ENCODE measurements at regions not wholly inside any gene's neighbourhood (a gene's known extent, or its start where the extent isn't known, plus 50 kb on each side); places are given as distances from the start of the nearest gene placed in this dataset.

GRCh38 chr12:13841358-13841757, 140.0 kb downstream of the GRIN2B start:
- no peak for DNase-seq (ENCODE audit: low spot score)

DNA sequence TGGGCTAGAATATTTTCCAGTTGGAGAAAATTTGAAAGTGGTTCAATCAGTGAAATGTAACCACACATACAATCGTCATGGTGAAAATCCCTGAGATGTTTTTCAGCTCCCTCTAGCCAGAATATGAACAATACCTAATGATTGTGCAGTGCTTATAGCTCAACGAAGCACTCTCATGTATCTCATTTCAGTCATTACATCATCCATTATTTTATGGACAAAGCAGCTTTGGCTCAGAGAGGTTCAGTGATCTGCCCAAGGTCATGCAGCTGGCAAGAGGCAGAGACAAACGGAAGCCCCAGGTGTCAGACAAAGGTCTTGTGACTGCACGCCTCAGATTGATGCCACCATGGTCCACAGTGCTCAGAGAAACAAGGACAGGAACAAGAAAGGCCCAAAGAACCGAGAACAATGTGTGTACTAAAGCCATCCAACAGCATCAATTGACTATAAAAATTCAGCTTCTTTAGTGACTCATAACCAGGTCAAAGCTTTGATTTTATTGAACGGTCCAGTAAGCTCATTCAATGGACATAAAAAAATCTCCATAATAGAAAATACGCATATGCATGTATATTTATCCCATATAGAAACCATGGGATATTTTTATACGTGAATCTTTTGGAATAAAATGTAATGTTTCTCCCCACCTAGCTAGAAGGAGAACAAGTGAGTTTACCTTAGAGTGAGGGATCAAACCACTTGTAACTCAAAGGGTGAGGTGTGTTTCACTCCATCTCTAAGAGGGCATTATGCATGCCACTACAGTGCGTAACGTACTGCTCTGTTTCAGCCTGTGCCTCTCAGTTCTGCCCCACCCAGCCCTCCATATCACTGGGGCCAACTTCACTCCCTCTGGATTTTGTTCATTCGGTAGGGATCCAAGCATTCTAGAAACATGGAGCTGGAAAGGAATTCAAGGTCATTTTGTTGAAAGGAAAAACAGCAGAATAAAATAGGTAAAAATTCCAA, 141.8 kb downstream of the GRIN2B start:
- DNase-seq (ENCODE audit: low spot score), result no peak

- no peak for DNase-seq (ENCODE audit: low spot score)
These were observed 145.3 kb downstream of the GRIN2B start for GRCh38 chr12:13836099-13836498.

GRCh38 chr12:13835652-13836051, 145.8 kb downstream of the GRIN2B start:
- DNase-seq (ENCODE audit: low spot score), result no peak

DNA sequence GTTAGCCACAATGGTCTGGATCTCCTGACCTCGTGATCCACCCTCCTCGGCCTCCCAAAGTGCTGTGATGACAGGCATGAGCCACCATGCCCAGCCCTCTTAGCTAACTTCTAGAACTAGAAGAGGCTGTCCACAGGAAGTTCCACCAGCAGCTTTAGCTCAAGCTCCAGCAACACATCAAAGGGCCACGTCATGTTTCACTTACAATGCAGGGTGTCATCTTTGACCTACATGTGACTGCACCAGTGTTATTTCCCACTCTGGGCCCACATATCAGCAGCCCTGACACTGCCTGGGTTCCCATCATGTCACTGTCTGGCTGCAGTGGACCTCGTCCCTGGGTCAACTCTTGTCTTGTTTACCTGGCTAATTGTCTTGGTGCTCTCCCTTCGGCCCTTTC, 147.2 kb downstream of the GRIN2B start:
- DNase-seq (ENCODE audit: low spot score), result no peak

- no peak for DNase-seq (ENCODE audit: low spot score)
These were observed 164.3 kb downstream of the GRIN2B start for GRCh38 chr12:13817131-13817530.

DNA sequence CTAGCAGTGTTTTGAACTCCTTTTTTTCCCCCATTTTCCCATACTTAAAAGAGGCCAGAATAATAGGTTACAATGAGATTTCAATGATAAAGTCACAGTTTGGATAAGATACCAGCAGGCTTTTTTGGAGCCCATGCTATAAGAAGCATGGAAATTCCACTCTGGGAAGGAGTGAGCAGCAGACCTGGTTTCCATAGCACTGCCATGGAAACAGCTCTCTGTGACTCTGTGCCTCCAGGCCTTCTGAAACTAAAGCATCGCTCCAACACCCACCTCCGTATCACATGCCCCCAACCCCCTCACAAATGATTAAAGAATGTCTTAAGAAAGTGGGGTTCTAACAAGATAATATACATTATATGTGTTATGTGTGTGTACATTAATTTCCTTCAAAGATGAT, 165.0 kb downstream of the GRIN2B start:
- DNase-seq (ENCODE audit: low spot score), result no peak

GRCh38 chr12:13812168-13812567, 169.2 kb downstream of the GRIN2B start:
- DNase-seq (ENCODE audit: low spot score), result no peak

GRCh38 chr12:13811061-13811460, 170.3 kb downstream of the GRIN2B start:
- no peak for DNase-seq (ENCODE audit: low spot score)

DNA sequence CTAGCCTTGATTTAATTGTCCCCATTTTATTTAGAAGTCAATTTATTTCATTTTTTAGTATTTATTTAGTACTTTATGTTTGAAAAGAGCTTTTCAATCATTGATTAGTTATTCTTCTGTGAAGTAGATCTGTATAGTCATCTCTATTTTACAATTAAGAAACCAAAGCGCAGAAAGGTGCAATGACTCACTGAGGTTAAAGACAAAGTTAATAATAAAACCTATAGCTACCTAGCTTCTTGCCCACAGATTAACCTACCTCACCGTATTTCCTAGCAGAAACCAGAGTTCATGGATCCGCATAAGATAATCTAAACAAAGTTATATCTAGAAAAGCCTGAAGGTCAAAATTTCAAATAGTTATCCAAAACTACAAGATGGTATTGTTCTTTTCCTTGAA, 176.4 kb downstream of the GRIN2B start:
- DNase-seq (ENCODE audit: low spot score), result no peak

- no peak for DNase-seq (ENCODE audit: low spot score)
These were observed 179.9 kb downstream of the GRIN2B start for GRCh38 chr12:13801543-13801942.

DNA sequence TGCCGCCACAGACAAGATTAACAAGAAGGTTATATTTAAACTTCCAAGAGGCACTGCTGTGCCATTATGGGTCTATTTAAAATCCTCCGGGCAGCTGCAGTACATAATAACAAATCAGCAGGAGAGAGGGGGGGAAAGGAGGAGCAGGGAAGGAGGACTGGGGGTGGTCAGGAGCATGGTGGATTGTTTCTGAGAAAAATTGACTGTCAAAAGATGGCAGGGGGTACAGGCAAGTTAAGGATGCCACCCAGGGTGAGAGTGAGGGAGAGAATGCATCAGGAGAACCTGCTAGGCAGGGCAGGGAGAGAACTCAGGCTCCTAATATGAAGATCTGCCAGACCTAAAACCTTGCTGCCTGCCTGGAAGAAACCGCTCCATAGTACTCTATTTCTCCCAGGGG, 181.8 kb downstream of the GRIN2B start:
- DNase-seq (ENCODE audit: low spot score), result no peak

DNA sequence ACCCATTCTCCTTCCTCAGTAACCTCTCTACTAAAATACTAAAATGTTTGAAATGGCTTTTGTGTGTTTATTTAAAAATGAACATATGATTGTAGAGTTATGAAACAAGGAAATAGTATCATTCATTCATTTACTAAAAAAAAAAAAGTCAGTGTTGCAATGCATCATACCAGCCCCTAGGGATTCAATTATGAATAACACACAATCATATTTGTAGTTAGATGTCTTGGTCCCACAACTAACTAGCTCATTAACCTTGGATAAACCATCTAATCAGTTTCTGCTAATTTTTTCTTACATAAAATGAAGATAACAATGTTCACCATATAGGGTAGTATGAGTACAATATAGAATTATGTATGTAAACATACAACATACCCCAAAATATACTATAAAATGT, 183.2 kb downstream of the GRIN2B start:
- DNase-seq (ENCODE audit: low spot score), result no peak

DNA sequence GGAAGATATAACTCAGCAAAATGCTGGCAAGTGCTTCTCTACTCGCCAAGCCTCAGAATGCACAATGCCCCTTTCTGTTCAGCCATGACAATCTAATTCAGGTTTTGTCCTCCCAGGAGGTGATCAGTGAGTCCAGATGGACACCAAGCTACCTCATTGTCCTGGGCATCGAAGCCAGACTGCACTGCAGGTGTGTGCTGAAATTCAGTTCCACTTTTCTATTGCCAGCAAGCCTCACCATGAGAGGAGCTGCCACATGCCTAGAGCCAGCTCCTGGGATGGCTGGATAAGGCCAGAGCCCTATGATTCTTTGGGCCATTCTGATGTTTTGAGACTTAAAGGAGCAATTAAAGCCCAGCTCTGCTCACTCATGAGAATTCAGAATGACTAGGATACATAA, 186.7 kb downstream of the GRIN2B start:
- DNase-seq (ENCODE audit: low spot score), result no peak

DNA sequence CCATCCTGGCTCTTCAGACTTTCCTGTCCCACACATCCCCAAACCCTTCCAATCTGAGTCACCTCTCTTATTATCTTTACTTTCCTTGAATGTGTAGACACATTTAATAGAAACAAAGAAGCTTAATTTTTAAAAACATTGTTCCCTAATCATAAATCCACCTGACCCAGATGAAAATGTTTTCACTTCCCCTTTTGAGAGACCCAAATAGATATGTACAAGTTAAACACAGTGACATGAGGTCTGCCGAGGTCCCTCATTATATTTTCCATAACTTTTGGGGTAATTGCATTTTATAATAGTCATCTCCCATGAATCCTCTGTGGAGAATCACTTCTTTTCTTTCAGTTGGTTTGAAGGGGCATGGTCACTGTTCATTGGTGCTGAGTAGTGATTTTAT, 191.1 kb downstream of the GRIN2B start:
- no peak for DNase-seq (ENCODE audit: low spot score)

DNA sequence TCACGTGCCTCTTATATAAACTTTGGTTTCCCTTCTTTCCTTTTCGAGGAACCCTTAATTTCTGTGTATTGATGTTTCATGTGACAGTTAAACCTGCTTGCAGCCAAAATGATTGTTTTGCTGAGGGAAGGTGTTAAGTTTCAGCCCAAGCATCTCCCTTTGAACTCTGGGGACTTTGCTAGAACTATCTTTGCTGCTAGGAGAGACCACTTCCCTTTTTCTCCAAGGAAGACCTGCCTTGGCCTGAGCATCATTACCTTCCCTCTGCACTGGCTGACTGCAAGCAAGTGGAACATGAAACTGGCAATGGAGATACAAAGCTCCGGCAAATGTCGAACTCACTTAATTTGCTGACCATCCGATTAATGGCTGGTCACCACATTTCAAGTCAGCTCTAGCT, 192.8 kb downstream of the GRIN2B start:
- DNase-seq (ENCODE audit: low spot score), result no peak

DNA sequence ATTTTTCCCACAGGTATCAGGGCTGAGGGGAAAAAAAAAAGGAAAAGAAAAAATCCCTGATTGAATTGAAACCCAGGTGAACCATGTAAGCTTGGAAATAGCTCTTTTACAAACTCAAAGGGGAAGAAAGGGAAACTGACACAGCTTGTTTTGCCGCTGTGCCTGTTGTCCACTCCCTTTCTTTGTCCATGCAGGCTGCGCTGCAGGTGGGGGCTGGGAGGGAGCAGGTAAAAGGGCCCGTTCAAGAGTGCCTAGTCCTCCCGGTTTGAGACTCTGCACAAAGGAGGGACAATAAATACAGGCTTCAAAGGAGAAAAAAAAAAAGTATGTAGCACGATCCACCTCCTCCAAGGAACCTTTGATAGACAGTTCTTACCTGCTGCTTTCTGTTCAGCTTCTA, 194.8 kb downstream of the GRIN2B start:
- no peak for DNase-seq (ENCODE audit: low spot score)

- DNase-seq (ENCODE audit: low spot score), result no peak
These were observed 196.9 kb downstream of the GRIN2B start for GRCh38 chr12:13784504-13784903.

DNA sequence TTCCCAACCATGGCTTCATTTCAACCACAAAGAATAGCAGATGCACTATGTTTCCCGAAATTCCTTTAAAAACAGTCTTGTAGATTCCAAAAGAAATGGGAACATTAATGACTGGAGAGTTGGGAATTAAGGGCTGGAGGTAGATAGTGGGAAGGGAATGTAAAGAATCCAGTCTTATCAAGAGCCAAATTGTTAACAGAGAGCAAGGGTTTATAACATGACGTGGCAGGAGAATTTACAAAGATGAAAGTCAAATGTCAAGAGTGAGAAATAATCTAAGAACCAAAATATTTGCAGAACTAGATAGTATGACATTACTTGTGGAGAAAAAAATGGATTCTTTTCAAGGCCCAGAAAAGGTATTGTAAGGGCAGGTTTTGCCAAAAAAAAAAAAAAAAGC, 200.9 kb downstream of the GRIN2B start:
- no peak for DNase-seq (ENCODE audit: low spot score)

DNA sequence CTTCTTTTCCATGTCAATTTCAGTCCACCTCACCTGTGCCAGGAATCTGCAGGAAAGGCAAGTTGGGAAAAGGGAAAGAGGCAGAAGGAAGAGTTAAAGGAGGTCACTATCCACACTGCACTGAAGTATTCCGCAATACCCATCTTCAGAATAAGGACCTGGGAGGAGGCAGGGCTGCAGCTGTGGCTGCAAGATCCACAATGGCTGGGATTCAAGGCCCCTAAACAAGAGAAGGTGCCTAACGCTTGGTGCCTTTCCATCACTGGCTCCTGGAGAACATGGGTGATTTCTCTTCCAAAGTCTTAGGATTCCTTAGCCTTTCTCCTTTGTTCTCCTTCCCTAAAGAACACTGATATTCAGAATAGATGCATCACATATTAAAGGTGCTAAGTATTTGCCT, 204.0 kb downstream of the GRIN2B start:
- DNase-seq (ENCODE audit: low spot score), result no peak

GRCh38 chr12:13772264-13772663, 209.1 kb downstream of the GRIN2B start:
- DNase-seq (ENCODE audit: low spot score), result no peak

- DNase-seq (ENCODE audit: low spot score), result no peak
These were observed 210.8 kb downstream of the GRIN2B start for GRCh38 chr12:13770576-13770975.

DNA sequence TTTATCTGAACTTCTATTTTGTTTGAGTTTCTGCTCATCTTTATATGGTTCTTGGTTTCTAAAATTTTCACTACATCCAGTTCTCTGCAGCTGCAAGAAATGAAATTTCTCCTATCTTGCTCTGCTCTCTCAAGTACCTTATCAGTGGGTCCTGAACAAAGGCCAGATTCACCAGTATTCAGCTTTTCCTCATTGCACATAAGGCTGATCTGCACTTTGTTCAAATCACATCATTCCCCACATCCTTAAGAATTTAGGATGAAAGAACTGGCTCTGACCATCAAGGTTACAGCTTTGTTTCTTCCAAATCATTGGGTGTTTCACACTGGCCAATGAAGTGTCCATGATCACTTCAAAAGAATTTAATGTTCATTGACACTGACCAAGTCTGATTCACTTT, 211.4 kb downstream of the GRIN2B start:
- DNase-seq (ENCODE audit: low spot score), result no peak

DNA sequence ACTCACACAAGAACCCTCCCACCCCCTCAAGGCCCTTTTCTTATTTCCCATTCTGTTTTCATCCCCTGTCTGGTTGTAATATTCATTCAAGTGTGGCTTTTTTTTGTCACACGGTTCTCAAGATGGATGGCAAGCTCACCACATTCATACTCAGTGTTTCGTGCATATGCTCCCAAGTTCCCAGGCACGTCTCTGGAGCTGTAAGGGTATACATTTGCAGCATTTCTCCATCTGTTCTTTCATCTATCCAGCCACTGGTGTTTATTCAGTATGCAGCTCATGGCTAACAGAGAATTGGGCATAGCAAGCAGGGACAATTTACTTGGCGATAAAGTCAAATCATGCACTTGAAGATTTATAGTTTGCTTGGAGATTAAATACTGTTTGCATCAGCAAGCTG, 212.1 kb downstream of the GRIN2B start:
- DNase-seq (ENCODE audit: low spot score), result no peak
